ENCODE measurements at regions not wholly inside any gene's neighbourhood (a gene's known extent, or its start where the extent isn't known, plus 50 kb on each side); places are given as distances from the start of the nearest gene placed in this dataset.
A peak's percentile ranks its signal among the peaks of the same experiment; 100 is the strongest.
"Not testable (repeated sequence)": the region's sequence is repeated elsewhere in the genome, so short reads cannot be mapped to it uniquely, and the experiment has no call there.

DNA sequence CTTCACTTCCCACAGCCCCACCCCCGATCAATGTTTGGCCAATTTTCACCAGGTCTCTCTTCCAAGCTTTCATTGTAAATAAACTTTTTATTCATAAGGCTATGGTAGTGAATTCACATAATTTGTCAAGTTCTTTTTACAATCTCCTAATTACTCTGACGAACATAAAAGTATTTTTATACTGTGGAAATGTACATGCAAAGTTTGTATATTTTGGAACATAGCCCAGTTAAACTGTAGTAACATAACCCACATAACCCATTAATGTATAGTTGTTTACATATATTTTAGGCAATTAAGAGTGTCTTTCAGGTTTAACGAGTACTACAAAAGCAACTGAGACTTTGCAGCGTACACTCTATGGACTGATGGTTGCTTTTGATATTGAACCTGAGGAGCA, 228.3 kb upstream of the ERBB4 start:
- DNase-seq, result no peak

GRCh38 chr2:212752730-212753351, 214.2 kb upstream of the ERBB4 start:
- DNase-seq, result no peak

- no peak for DNase-seq
Measured at GRCh38 chr2:212745359-212745758, 206.8 kb upstream of the ERBB4 start.

- DNase-seq, result no peak
Measured at GRCh38 chr2:212737392-212738172, 199.0 kb upstream of the ERBB4 start.

DNA sequence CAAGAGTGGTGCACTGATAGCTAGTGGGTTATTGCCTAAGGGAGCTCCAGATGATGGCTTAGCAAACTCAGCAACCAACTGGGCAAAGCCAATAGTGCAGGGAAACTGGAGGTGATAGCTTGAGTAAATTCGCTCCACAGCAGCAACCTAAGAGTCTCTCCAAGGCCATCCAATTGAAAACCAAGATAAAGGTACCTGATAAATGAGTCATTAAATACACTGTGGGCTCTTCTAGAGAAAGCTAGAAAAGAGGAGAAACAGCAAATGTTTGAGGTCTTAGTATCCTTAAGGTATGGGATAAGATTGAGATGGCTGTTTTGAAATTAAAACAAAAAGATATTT, 197.8 kb upstream of the ERBB4 start:
- no peak for DNase-seq

GRCh38 chr2:212733273-212733672, 194.7 kb upstream of the ERBB4 start:
- no peak for DNase-seq

DNA sequence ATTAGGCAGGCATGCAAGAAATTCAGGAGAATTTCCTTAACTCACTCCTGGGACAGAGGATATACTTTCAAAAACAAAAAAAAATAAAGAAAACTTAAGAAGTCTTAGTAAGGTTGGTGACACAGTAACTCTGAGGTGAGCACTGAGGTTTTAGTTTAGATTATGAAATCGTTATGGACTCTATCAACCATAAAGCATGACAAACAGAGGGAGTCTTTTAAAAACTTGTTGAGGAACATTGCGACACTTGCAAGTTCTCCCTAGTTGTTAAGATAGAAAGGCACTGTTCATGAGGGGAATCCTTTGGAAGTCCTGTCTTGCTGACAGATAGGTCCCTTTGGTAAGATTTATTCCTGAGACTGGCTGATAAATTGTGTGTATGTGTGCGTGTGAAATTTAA, 194.3 kb upstream of the ERBB4 start:
- no peak for DNase-seq

DNA sequence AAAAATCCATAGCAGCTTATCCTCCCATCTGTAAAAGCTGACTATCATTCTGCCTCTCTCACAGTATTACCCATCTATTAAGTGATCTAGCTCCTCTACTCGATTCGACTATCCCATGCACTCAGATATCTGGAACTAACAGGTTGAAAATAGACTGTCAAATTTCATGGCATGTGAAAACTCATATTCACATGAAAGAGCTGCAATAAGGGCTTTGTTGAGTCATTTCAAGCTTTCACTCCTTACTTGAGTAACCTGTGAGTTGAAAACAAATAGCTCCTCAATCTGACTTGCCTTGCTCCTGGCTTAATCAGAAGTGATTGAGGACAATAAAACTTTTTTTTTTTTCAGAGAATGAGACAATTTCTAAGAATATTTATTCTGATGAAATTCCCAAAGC, 192.4 kb upstream of the ERBB4 start:
- no peak for DNase-seq

DNA sequence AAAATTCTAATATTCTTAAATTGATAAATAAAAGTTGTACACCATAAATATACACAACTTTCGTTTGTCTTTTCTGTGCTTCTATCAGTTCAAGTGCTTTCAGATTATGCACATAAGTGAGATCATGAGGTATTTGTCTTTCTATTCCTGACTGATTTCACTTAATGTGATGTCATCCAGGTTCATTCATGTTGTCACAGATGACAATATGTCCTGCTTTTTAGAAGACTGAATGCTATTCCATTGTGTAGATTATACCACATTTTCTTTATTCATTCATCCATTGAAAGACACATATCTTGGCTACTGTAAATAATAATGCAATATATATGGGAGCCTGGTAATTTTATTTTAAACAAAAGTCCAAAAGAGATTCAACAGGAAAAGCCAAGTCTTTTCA, 190.1 kb upstream of the ERBB4 start:
- no peak for DNase-seq

GRCh38 chr2:212727751-212728150, 189.1 kb upstream of the ERBB4 start:
- no peak for DNase-seq

DNA sequence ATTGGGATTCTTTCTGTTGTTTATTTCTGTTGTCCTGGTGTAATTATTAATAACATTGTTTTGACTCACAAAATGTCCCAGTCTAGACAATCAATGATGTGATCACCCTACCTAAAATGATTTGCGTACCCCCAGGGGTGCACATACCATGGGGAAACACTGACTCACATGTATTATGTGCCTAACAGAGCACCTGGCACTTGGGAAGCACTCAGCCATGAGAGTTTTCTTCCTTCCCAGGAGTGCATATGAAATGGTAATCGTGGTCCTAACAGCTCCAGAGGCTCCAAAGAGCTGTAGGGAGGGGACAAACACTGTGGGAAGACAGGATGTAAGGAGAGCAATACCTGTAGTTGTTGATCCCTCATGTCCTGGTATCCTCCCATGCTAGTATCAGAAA, 187.8 kb upstream of the ERBB4 start:
- DNase-seq, result no peak

DNA sequence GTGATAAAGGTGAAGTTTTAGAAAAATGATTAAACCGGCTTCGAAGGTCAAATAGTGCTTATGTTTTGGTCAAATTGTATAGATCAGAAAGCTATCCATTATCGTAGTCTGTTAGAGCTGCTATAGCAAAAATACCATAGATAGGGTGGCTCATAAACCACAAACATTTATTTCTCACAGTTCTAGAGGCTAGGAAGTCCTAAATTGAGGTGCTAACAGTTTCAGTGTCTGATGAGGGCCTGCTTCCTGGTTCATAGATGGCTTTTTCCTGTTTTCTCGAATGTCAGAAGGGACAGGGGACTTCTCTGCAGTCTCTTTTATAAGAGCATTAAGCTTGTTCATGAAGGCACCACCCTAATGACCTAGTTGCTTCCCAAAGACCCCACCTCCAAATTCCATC, 186.6 kb upstream of the ERBB4 start:
- no peak for DNase-seq

DNA sequence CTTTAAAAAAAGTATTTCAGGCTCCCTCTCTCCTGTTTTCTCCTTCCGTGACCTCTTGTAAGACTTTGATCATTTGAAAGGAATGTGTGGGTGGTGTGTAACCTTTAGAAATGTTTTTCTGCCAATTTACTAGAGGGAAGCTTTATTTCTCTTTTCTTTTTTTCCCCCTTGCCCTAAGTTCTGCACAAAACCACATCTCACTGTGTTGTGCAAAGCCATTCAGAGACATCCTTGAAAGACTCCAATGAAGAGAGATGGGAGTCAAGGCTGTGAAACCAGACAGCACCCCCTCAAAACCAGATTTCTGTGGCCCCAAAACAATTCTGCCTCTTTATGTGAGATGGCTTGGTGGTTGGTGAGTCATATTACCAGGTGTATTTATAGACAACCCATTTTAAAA, 184.6 kb upstream of the ERBB4 start:
- no peak for DNase-seq

DNA sequence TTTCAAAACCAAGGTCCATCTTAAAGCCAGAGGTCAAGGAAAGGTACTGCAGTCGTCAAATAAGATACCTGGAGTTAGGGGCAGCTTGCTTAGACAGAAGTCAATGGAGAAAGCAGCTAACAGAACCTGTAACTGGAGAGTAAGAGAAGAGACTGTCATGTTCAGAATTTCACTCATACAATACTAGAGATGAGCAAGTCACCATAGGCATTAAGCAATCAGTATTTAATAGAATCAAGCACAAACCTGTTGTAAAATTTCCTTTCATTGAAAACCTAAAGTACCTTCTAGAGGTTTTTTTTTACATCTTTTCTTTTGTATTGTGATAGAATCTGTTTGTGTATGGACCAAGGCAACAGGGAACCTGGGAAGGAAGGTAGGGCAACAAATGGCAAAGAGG, 183.4 kb upstream of the ERBB4 start:
- DNase-seq, result no peak

- DNase-seq, result no peak
Measured at GRCh38 chr2:212721026-212721451, 182.4 kb upstream of the ERBB4 start.

DNA sequence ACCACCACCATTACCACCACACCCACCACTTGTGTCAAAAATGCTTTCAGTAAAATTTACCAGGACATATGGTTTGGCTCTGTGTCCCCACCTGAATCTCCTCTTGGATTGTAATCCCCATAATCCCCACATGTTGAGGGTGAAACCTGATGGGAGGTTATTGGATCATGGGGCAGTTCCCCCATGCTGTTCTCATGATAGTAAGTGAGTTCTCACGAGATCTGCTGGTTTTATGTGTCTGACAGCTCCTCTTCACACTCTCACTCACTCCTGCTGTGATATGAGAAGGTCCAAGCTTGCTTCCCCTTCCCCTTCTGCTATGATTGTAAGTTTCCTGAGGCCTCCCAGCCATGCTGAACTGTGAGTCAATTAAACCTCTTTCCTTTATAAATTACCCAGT, 176.8 kb upstream of the ERBB4 start:
- not testable (repeated sequence) for DNase-seq

GRCh38 chr2:212713681-212714080, 175.1 kb upstream of the ERBB4 start:
- DNase-seq, result no peak

DNA sequence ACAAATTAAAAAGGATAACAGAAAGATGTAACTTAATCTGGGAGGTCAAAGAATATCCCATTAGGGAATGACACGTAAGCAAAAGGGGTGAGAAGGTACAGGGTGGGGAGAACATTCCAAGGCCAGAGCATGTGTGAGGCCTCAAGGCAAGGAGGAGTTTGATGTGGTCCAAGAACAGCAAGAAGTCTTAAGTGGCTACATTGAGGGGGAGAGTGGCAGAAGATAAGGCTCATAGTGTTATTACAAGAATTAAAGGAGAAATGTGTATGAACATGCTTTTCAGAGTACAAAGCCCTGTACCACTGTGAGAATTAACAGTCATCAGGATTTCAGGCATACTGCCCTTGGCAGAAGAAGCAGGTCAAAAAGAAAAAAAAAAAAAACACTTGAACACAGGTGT, 174.4 kb upstream of the ERBB4 start:
- DNase-seq, result no peak

GRCh38 chr2:212712466-212712865, 173.9 kb upstream of the ERBB4 start:
- DNase-seq, result no peak

GRCh38 chr2:212711856-212712255, 173.3 kb upstream of the ERBB4 start:
- DNase-seq, result no peak

DNA sequence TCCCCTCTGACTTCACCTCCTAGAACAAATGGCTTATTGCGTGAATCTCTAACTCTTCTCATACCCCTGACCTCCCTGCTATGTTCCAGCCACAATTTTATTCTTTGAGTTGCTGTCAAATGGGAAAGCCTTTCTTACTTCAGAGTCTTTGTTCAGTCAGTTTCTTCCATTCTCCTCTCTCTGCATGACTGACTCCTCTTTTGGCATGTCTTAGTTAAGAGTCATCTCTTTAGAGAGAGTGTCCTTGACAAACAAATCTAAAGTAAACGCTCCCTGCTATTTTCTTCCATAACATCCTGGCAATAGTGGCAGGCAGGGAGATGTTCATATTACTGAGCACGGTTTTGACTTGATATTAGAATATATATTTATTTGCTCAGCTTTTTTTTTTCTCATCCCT, 170.7 kb upstream of the ERBB4 start:
- no peak for DNase-seq

DNA sequence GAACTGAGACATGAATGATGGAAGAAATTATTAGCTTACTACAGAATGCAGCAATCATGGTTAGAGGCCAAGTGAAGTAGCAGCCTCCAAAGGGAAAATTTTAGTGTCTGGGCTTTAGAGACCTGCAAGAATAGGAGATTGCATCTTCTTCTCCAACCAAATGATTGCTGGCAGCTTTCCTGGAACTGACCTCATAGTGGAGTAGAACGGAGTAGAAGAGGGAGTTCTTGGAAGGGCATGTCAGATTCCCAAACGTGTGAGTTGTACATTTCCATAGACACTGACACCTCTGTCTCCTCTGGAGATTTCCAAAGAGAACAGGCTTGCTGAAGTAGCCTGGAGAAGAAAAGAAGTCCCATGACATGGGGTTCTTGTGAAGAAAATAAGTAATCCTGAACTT, 169.8 kb upstream of the ERBB4 start:
- no peak for DNase-seq

GRCh38 chr2:212695426-212695825, 156.8 kb upstream of the ERBB4 start:
- DNase-seq, result no peak

- no peak for DNase-seq
Measured at GRCh38 chr2:212694398-212694797, 155.8 kb upstream of the ERBB4 start.

DNA sequence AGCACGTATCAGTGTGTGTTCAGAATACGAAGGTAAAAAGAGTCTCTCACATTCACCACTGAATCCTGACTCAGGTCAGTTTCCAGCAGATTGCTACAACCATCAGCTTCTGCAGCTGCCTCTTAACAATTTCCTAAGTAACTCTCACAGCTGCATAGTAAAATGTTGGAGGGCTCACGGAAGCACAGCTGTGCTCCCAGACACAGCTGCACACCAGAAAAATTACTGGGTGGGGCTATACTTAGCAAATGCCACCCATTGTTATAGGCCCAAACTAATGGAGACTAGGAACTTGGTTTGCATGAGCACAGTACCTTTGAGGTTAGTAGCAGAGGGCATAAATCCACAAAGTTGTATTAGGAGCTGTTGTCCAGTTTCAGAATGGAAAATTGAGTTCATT, 153.9 kb upstream of the ERBB4 start:
- DNase-seq, result peak; percentile 66

All from femur (tissue), 1 donor.